ENCODE measurements at regions not wholly inside any gene's neighbourhood (a gene's known extent, or its start where the extent isn't known, plus 50 kb on each side); places are given as distances from the start of the nearest gene placed in this dataset.
A peak's percentile ranks its signal among the peaks of the same experiment; 100 is the strongest.

DNA sequence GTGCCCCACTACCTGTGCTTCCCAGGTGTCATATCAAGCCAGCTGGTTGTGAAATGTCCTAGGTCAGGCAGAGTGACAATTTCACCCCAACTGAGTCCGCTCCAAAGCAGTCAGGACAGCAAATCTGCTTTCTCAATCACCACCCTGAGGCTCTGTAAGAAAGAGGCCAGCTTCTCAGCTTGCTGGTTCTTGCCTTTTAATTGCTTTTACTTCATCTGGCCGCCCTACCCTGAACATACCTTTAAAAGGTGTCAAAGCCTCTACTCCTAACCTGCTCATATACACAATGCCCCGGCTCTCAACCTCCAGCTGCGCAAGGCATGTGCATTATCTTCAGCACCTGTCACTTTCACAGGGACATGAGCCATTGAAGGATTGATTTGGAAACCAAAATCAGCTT is 581.6 kb downstream of the NPHP4 start:
- H3K9me3 ChIP-seq (ENCODE audit: control insufficient read depth in 2 of 3, insufficient read depth in 1 of 3, low read length in 3 of 3), result no peaks in the 10 kb centered on the region
- no peaks in the 10 kb centered on the region for H3K27me3 ChIP-seq (ENCODE audit: control insufficient read depth, insufficient read depth, low read length)
- H3K36me3 ChIP-seq (ENCODE audit: control insufficient read depth in 2 of 3, insufficient read depth in 3 of 3, low read length in 3 of 3), result no peaks in the 10 kb centered on the region
- no peak for FAIRE-seq
- DNase-seq, result no peak
- H3K9ac ChIP-seq (ENCODE audit: low read length in 3 of 3), result no peak overlapping the region
- TF ChIP-seq, protein P1, sequence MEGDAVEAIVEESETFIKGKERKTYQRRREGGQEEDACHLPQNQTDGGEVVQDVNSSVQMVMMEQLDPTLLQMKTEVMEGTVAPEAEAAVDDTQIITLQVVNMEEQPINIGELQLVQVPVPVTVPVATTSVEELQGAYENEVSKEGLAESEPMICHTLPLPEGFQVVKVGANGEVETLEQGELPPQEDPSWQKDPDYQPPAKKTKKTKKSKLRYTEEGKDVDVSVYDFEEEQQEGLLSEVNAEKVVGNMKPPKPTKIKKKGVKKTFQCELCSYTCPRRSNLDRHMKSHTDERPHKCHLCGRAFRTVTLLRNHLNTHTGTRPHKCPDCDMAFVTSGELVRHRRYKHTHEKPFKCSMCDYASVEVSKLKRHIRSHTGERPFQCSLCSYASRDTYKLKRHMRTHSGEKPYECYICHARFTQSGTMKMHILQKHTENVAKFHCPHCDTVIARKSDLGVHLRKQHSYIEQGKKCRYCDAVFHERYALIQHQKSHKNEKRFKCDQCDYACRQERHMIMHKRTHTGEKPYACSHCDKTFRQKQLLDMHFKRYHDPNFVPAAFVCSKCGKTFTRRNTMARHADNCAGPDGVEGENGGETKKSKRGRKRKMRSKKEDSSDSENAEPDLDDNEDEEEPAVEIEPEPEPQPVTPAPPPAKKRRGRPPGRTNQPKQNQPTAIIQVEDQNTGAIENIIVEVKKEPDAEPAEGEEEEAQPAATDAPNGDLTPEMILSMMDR (IDR thresholded peaks at IDR 0.05; ENCODE audit: borderline replicate concordance, extremely low read depth, insufficient read depth), result no peak
- intact Hi-C loops (cut with DNase I), result no loop called here
- no peak overlapping the region for H3K4me3 ChIP-seq (ENCODE audit: low read length in 3 of 3)
- H3K27ac ChIP-seq (ENCODE audit: low read depth in 2 of 2, low read length in 2 of 2), result no peak overlapping the region
- H3K4me1 ChIP-seq (ENCODE audit: control insufficient read depth in 2 of 3, insufficient read depth in 2 of 3, low read depth in 1 of 3, low read length in 3 of 3), result no peaks in the 10 kb centered on the region

DNA sequence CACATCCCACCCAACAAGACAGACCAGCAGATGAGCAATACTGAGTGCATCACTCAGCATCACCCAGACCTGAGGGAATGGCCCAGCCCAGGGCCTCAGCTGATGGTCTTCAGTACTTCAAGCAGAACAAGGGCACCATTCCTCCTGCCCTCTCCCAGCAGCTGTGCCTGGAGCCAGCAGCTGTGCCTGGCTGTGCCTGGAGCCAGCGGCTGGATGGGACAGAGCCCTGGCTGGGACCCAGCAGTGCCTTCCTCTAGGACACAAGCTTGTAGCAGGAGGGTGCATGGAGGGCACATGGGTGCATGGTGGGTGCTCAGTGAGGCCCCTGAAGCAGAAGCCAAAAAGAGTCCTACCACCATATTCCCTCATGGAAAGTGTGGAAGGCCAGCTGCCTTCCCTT is 583.8 kb downstream of the NPHP4 start:
- Histone ChIP-seq H3K36me3 (ENCODE audit: control insufficient read depth in 2 of 3, insufficient read depth in 3 of 3, low read length in 3 of 3) (no peaks in the 10 kb centered on the region), H3K4me3 (ENCODE audit: low read length in 3 of 3) (no peak overlapping the region), H3K9me3 (ENCODE audit: control insufficient read depth in 2 of 3, insufficient read depth in 1 of 3, low read length in 3 of 3) (no peaks in the 10 kb centered on the region), H3K27ac (ENCODE audit: low read depth in 2 of 2, low read length in 2 of 2) (no peak overlapping the region), H3K27me3 (ENCODE audit: control insufficient read depth, insufficient read depth, low read length) (no peaks in the 10 kb centered on the region), H3K9ac (ENCODE audit: low read length in 3 of 3) (no peak overlapping the region), H3K4me1 (ENCODE audit: control insufficient read depth in 2 of 3, insufficient read depth in 2 of 3, low read depth in 1 of 3, low read length in 3 of 3) (no peaks in the 10 kb centered on the region)
- DNase-seq (no peak), FAIRE-seq (no peak)
- intact Hi-C loops (cut with DNase I), result no loop called here
- TF ChIP-seq, protein P1 (IDR thresholded peaks at IDR 0.05; ENCODE audit: borderline replicate concordance, extremely low read depth, insufficient read depth), result no peak

DNA sequence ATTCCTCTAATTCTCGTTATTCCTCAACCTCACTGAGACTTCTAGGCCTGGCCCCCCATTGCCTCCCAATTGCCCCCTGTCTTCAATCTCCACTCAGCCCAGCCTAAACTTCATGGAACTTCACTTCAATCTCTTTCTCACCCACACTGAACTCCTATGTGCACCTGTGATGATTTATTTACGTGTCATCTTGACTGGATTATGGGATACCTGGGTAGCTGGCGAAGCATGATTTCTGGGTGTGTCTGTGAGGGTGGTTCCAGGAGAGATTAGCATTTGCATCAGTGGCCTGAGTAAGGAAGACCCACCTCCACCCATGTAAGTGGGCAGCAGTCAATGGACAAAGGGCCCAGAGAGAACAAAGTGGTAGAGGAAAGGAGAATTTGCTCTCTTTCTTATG is 587.0 kb downstream of the NPHP4 start:
- intact Hi-C loops (cut with DNase I), result no loop called here
- DNase-seq (no peak), FAIRE-seq (no peak)
- peak overlapping the region in 1 of 2 donors; percentile 55 for H3K27ac ChIP-seq (ENCODE audit: low read depth in 2 of 2, low read length in 2 of 2)
- no peak overlapping the region for H3K4me3 ChIP-seq (ENCODE audit: low read length in 3 of 3)
- TF ChIP-seq, protein P1 (IDR thresholded peaks at IDR 0.05; ENCODE audit: borderline replicate concordance, extremely low read depth, insufficient read depth), result no peak
- H3K9ac ChIP-seq (ENCODE audit: low read length in 3 of 3), result no peak overlapping the region
- no peaks in the 10 kb centered on the region for H3K36me3 ChIP-seq (ENCODE audit: control insufficient read depth in 2 of 3, insufficient read depth in 3 of 3, low read length in 3 of 3)
- no peaks in the 10 kb centered on the region for H3K4me1 ChIP-seq (ENCODE audit: control insufficient read depth in 2 of 3, insufficient read depth in 2 of 3, low read depth in 1 of 3, low read length in 3 of 3)
- H3K27me3 ChIP-seq (ENCODE audit: control insufficient read depth, insufficient read depth, low read length), result no peaks in the 10 kb centered on the region
- no peaks in the 10 kb centered on the region for H3K9me3 ChIP-seq (ENCODE audit: control insufficient read depth in 2 of 3, insufficient read depth in 1 of 3, low read length in 3 of 3)
